ENCODE measurements at regions not wholly inside any gene's neighbourhood (a gene's known extent, or its start where the extent isn't known, plus 50 kb on each side); places are given as distances from the start of the nearest gene placed in this dataset.

DNA sequence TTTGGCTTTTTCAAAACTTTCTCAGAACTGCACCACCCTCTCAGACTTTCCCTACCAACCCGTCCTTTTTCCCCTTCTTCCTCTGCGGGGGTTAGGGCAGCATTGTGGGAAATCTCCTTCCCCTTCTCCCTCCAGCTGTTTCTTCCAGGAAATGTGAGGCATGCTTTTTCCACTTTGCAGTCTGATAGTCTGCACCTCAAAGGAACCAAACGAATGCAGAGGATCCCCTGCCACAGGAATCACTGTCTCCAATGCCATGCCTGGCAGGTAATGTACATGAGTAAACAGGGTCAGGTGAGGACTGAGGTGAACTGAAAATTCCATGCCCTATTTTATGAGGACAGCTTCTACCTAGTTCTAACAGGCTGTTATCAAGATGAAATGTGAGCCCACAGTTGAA lies 218.4 kb downstream of the BCAS1 start:
- TF ChIP-seq FOXP2 (optimal IDR thresholded peaks at IDR 0.05; ENCODE audit: control extremely low read depth, extremely low read length, insufficient read depth), result no peak
- no peak overlapping the region for H3K27ac ChIP-seq
- H3K9ac ChIP-seq (ENCODE audit: insufficient read length), result no peak overlapping the region
- H3K4me3 ChIP-seq, result no peak overlapping the region
- H3K36me3 ChIP-seq (ENCODE audit: insufficient read depth, low read length), result no peaks in the 10 kb centered on the region
- DNase-seq (ENCODE audit: low read depth, low spot score), result no peak
- no peaks in the 10 kb centered on the region for H3K9me3 ChIP-seq (ENCODE audit: low read depth, low read length)

GRCh38 chr20:53850319-53850718 lies 220.1 kb downstream of the BCAS1 start:
- Histone ChIP-seq H3K9ac (ENCODE audit: insufficient read length) (no peak overlapping the region), H3K36me3 (ENCODE audit: insufficient read depth, low read length) (no peaks in the 10 kb centered on the region), H3K4me3 (no peak overlapping the region), H3K27ac (no peak overlapping the region), H3K9me3 (ENCODE audit: low read depth, low read length) (no peaks in the 10 kb centered on the region)
- no peak for DNase-seq (ENCODE audit: low read depth, low spot score)
- TF ChIP-seq EZH2 (IDR thresholded peaks at IDR 0.05) (no peak), FOXP2 (optimal IDR thresholded peaks at IDR 0.05; ENCODE audit: control extremely low read depth, extremely low read length, insufficient read depth) (no peak), POLR2AphosphoS5 (IDR thresholded peaks at IDR 0.05; ENCODE audit: borderline replicate concordance, low read depth, low read length) (no peak)

DNA sequence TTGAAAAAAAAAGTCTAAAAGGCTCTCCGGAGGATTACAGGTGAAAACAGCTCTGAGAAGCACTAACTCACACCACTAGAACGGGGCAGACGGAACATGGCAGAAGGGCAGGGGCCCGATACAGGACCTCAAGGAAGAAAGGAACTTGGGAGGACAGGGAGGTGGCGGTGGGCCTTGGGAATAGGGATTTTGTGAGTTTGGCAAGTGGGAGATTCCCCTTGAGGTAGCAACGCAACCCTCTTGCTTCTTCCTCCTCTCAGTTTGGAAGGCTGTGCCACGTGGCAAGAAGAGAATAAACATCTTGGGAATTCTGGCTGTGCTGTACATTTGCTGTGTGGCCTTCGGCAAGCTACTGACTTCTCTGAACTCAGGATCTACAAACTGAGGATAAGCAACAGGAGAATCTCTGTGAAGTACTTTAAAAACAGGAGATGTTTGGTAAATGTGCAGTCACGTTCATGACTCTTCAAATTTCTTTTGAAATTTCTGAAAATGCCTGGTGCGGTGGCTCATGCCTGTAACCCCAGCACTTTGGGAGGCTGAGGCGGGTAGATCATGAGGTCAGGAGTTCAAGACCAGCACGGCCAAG lies 220.8 kb downstream of the BCAS1 start:
- DNase-seq (ENCODE audit: low read depth, low spot score), result no peak
- Histone ChIP-seq H3K36me3 (ENCODE audit: insufficient read depth, low read length) (no peaks in the 10 kb centered on the region), H3K4me3 (no peak overlapping the region), H3K9ac (ENCODE audit: insufficient read length) (no peak overlapping the region), H3K9me3 (ENCODE audit: low read depth, low read length) (no peaks in the 10 kb centered on the region), H3K27ac (no peak overlapping the region)
- TF ChIP-seq FOXP2 (optimal IDR thresholded peaks at IDR 0.05; ENCODE audit: control extremely low read depth, extremely low read length, insufficient read depth) (no peak), EZH2 (IDR thresholded peaks at IDR 0.05) (no peak), POLR2AphosphoS5 (IDR thresholded peaks at IDR 0.05; ENCODE audit: borderline replicate concordance, low read depth, low read length) (no peak)

GRCh38 chr20:53848304-53848703 lies 222.1 kb downstream of the BCAS1 start:
- H3K4me3 ChIP-seq, result 0 out of 2 replicates have a peak overlapping the region, but pooled peaks have one; percentile 52
- H3K9me3 ChIP-seq (ENCODE audit: low read depth, low read length), result no peaks in the 10 kb centered on the region
- no peak overlapping the region for H3K27ac ChIP-seq
- no peak for DNase-seq (ENCODE audit: low read depth, low spot score)
- TF ChIP-seq EZH2 (IDR thresholded peaks at IDR 0.05) (no peak), POLR2AphosphoS5 (IDR thresholded peaks at IDR 0.05; ENCODE audit: borderline replicate concordance, low read depth, low read length) (no peak), FOXP2 (optimal IDR thresholded peaks at IDR 0.05; ENCODE audit: control extremely low read depth, extremely low read length, insufficient read depth) (no peak)
- no peaks in the 10 kb centered on the region for H3K36me3 ChIP-seq (ENCODE audit: insufficient read depth, low read length)
- no peak overlapping the region for H3K9ac ChIP-seq (ENCODE audit: insufficient read length)

GRCh38 chr20:53847837-53848170 lies 222.6 kb downstream of the BCAS1 start:
- Histone ChIP-seq H3K9ac (ENCODE audit: insufficient read length) (peak overlapping the region; percentile 9), H3K36me3 (ENCODE audit: insufficient read depth, low read length) (no peaks in the 10 kb centered on the region), H3K9me3 (ENCODE audit: low read depth, low read length) (no peaks in the 10 kb centered on the region), H3K27ac (peak overlapping the region; percentile 56; the same call in 1 of the 2 replicates), H3K4me3 (peak overlapping the region; percentile 52)
- TF ChIP-seq POLR2AphosphoS5 (IDR thresholded peaks at IDR 0.05; ENCODE audit: borderline replicate concordance, low read depth, low read length) (no peak), EZH2 (IDR thresholded peaks at IDR 0.05) (no peak), FOXP2 (optimal IDR thresholded peaks at IDR 0.05; ENCODE audit: control extremely low read depth, extremely low read length, insufficient read depth) (no peak)
- no peak for DNase-seq (ENCODE audit: low read depth, low spot score)

GRCh38 chr20:53847139-53847836 lies 223.1 kb downstream of the BCAS1 start:
- TF ChIP-seq EZH2 (IDR thresholded peaks at IDR 0.05) (no peak), POLR2AphosphoS5 (IDR thresholded peaks at IDR 0.05; ENCODE audit: borderline replicate concordance, low read depth, low read length) (peak; percentile 37; the same call in 1 of the 2 replicates)
- peak overlapping the region; percentile 9 for H3K9ac ChIP-seq (ENCODE audit: insufficient read length)
- H3K9me3 ChIP-seq (ENCODE audit: low read depth, low read length), result no peaks in the 10 kb centered on the region
- H3K36me3 ChIP-seq (ENCODE audit: insufficient read depth, low read length), result no peaks in the 10 kb centered on the region
- DNase-seq (ENCODE audit: low read depth, low spot score), result peak; percentile 90
- H3K4me3 ChIP-seq, result peak overlapping the region; percentile 52
- peak overlapping the region; percentile 56 for H3K27ac ChIP-seq

- H3K4me3 ChIP-seq, result no peak overlapping the region
- TF ChIP-seq FOXP2 (optimal IDR thresholded peaks at IDR 0.05; ENCODE audit: control extremely low read depth, extremely low read length, insufficient read depth), result no peak
- TF ChIP-seq POLR2AphosphoS5 (IDR thresholded peaks at IDR 0.05; ENCODE audit: borderline replicate concordance, low read depth, low read length), result no peak
- TF ChIP-seq EZH2 (IDR thresholded peaks at IDR 0.05), result no peak
- no peak for DNase-seq (ENCODE audit: low read depth, low spot score)
- no peaks in the 10 kb centered on the region for H3K9me3 ChIP-seq (ENCODE audit: low read depth, low read length)
- H3K9ac ChIP-seq (ENCODE audit: insufficient read length), result no peak overlapping the region
- H3K36me3 ChIP-seq (ENCODE audit: insufficient read depth, low read length), result no peaks in the 10 kb centered on the region
- H3K27ac ChIP-seq, result no peak overlapping the region
These were observed 223.8 kb downstream of the BCAS1 start for GRCh38 chr20:53846640-53847039.

DNA sequence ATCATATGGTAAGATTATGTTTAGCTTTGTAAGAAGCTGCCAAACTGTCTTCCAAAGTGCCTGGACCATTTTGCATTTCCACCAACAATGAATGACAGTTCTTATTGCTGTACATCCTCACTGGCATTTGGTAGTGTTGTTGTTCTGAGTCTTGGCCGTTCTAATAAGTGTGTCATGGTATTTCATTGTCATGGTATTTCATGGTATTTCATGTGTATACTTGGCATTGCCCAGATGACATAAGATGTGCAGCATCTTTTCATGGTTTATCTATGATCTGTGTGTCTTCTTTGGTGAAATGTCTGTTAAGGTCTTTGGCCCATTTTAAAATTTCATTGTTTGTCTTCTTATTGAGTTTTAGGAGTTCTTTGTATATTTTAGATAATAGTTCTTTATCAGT lies 224.4 kb downstream of the BCAS1 start:
- Histone ChIP-seq H3K9ac (ENCODE audit: insufficient read length) (no peak overlapping the region), H3K4me3 (no peak overlapping the region), H3K36me3 (ENCODE audit: insufficient read depth, low read length) (no peaks in the 10 kb centered on the region), H3K27ac (no peak overlapping the region), H3K9me3 (ENCODE audit: low read depth, low read length) (no peaks in the 10 kb centered on the region)
- no peak for DNase-seq (ENCODE audit: low read depth, low spot score)
- TF ChIP-seq EZH2 (IDR thresholded peaks at IDR 0.05), result no peak
- no peak for TF ChIP-seq FOXP2 (optimal IDR thresholded peaks at IDR 0.05; ENCODE audit: control extremely low read depth, extremely low read length, insufficient read depth)
- TF ChIP-seq POLR2AphosphoS5 (IDR thresholded peaks at IDR 0.05; ENCODE audit: borderline replicate concordance, low read depth, low read length), result no peak

GRCh38 chr20:53844259-53844658 lies 226.1 kb downstream of the BCAS1 start:
- DNase-seq (ENCODE audit: low read depth, low spot score), result no peak
- TF ChIP-seq FOXP2 (optimal IDR thresholded peaks at IDR 0.05; ENCODE audit: control extremely low read depth, extremely low read length, insufficient read depth) (no peak), EZH2 (IDR thresholded peaks at IDR 0.05) (no peak), POLR2AphosphoS5 (IDR thresholded peaks at IDR 0.05; ENCODE audit: borderline replicate concordance, low read depth, low read length) (no peak)
- H3K27ac ChIP-seq, result no peak overlapping the region

More at GRCh38 chr20:53844259-53844658, 226.1 kb downstream of the BCAS1 start:
- no peak overlapping the region for H3K9ac ChIP-seq (ENCODE audit: insufficient read length)
- H3K9me3 ChIP-seq (ENCODE audit: low read depth, low read length), result no peaks in the 10 kb centered on the region
- no peaks in the 10 kb centered on the region for H3K36me3 ChIP-seq (ENCODE audit: insufficient read depth, low read length)
- H3K4me3 ChIP-seq, result no peak overlapping the region

Measured in SK-N-MC (cell line).